Activated CD4-positive, alpha-beta T cell treated with anti-CD3 and anti-CD28 coated beads for 48 hours (primary cell): ENCODE measurements at regions not wholly inside any gene's neighbourhood (a gene's known extent, or its start where the extent isn't known, plus 50 kb on each side); places are given as distances from the start of the nearest gene placed in this dataset.

Experiments used
- DNase-seq: peaks from one replicate; pipeline ENCODE4 v3.0.0-alpha.2; 2020

- no peak for DNase-seq
These were observed 1076.5 kb upstream of the ARRDC3 start for GRCh38 chr5:92459654-92460053.

GRCh38 chr5:92455011-92455410 lies 1071.9 kb upstream of the ARRDC3 start:
- no peak for DNase-seq

GRCh38 chr5:92444888-92445287 lies 1061.8 kb upstream of the ARRDC3 start:
- DNase-seq, result no peak

- DNase-seq, result no peak
These were observed 1052.7 kb upstream of the ARRDC3 start for GRCh38 chr5:92435781-92436180.

GRCh38 chr5:92429646-92430045 lies 1046.5 kb upstream of the ARRDC3 start:
- DNase-seq, result no peak

GRCh38 chr5:92428415-92428814 lies 1045.3 kb upstream of the ARRDC3 start:
- DNase-seq, result no peak

- DNase-seq, result no peak
These were observed 1041.8 kb upstream of the ARRDC3 start for GRCh38 chr5:92424785-92425426.

- DNase-seq, result no peak
These were observed 1038.8 kb upstream of the ARRDC3 start for GRCh38 chr5:92421942-92422341.

GRCh38 chr5:92421196-92421595 lies 1038.1 kb upstream of the ARRDC3 start:
- DNase-seq, result no peak

GRCh38 chr5:92419261-92419660 lies 1036.1 kb upstream of the ARRDC3 start:
- no peak for DNase-seq

- no peak for DNase-seq
These were observed 1035.2 kb upstream of the ARRDC3 start for GRCh38 chr5:92418341-92418740.

GRCh38 chr5:92409134-92409533 lies 1026.0 kb upstream of the ARRDC3 start:
- no peak for DNase-seq

GRCh38 chr5:92402956-92403702 lies 1020.0 kb upstream of the ARRDC3 start:
- DNase-seq, result no peak

GRCh38 chr5:92402045-92402444 lies 1018.9 kb upstream of the ARRDC3 start:
- DNase-seq, result no peak

- DNase-seq, result no peak
These were observed 1018.4 kb upstream of the ARRDC3 start for GRCh38 chr5:92401492-92401891.

GRCh38 chr5:92394936-92395335 lies 1011.8 kb upstream of the ARRDC3 start:
- no peak for DNase-seq

- DNase-seq, result no peak
These were observed 1007.5 kb upstream of the ARRDC3 start for GRCh38 chr5:92390657-92391056.

- no peak for DNase-seq
These were observed 997.1 kb upstream of the ARRDC3 start for GRCh38 chr5:92380069-92380770.

GRCh38 chr5:92378966-92379611 lies 996.0 kb upstream of the ARRDC3 start:
- no peak for DNase-seq

GRCh38 chr5:92374859-92375258 lies 991.7 kb upstream of the ARRDC3 start:
- DNase-seq, result no peak

- no peak for DNase-seq
These were observed 989.6 kb upstream of the ARRDC3 start for GRCh38 chr5:92372766-92373165.

- DNase-seq, result no peak
These were observed 988.7 kb upstream of the ARRDC3 start for GRCh38 chr5:92371889-92372235.

- DNase-seq, result no peak
These were observed 988.2 kb upstream of the ARRDC3 start for GRCh38 chr5:92371171-92371888.
